T-helper 2 cell treated with Interferon-gamma antibody and Interleukin-4, amounts not matched to agents 5 μg/mL and 100 μg/mL, for 36 hours (primary cell): ENCODE measurements at regions not wholly inside any gene's neighbourhood (a gene's known extent, or its start where the extent isn't known, plus 50 kb on each side); places are given as distances from the start of the nearest gene placed in this dataset.

Experiments used
- DNase-seq: peaks from one replicate; pipeline ENCODE4 v3.0.0; 2021; ENCODE audit warnings: low spot score
- H3K27ac Mint-ChIP-seq: one replicate; pipeline ENCODE4 v1.8.0; 2021; ENCODE audit warnings: mild to moderate bottlenecking, mixed read lengths
- H3K27me3 Mint-ChIP-seq: one replicate; pipeline ENCODE4 v1.8.0; 2021; ENCODE audit warnings: low read depth, mixed read lengths
- H3K36me3 Mint-ChIP-seq: one replicate; pipeline ENCODE4 v1.8.0; 2021; ENCODE audit warnings: low read depth, mixed read lengths
- H3K4me1 Mint-ChIP-seq: one replicate; pipeline ENCODE4 v1.8.0; 2021; ENCODE audit warnings: low read depth, mixed read lengths
- H3K4me3 Mint-ChIP-seq: one replicate; pipeline ENCODE4 v1.8.0; 2022; ENCODE audit warnings: mild to moderate bottlenecking, moderate library complexity, mixed read lengths
- H3K9me3 Mint-ChIP-seq: one replicate; pipeline ENCODE4 v1.8.0; 2021; ENCODE audit warnings: mixed read lengths

DNA sequence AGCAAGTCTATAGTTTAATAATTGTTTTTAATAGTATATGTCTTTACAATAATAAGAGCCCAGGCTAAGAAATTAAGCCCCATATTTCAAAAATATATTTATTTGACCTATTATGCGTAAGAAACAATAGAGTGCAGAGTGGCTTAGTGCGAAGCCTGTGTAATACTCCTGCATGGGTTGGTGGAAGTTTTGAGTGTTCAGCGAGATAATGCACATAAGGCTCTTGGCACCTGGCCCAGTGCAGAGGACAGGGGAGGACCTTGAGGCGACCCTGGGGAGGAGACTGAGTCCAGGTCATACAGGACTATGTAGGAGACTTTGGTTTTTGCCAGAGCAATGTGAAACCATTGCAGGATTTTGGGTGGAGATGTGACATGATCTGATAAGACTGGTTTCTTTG, 132.4 kb upstream of the ST6GAL2 start:
- Mint-ChIP-seq H3K4me3 (no peak overlapping the region), H3K4me1 (no peaks in the 10 kb centered on the region), H3K27me3 (no peaks in the 10 kb centered on the region), H3K36me3 (no peaks in the 10 kb centered on the region), H3K9me3 (no peaks in the 10 kb centered on the region), H3K27ac (no peak overlapping the region)
- no peak for DNase-seq

- H3K4me3 Mint-ChIP-seq: no peak overlapping the region
- no peaks in the 10 kb centered on the region for H3K27me3 Mint-ChIP-seq
- no peaks in the 10 kb centered on the region for H3K36me3 Mint-ChIP-seq
- DNase-seq: no peak
- no peaks in the 10 kb centered on the region for H3K9me3 Mint-ChIP-seq
- no peak overlapping the region for H3K27ac Mint-ChIP-seq
- H3K4me1 Mint-ChIP-seq: no peaks in the 10 kb centered on the region
These were observed 134.4 kb upstream of the ST6GAL2 start for GRCh38 chr2:107020392-107020791.

- H3K9me3 Mint-ChIP-seq: no peaks in the 10 kb centered on the region
- no peak overlapping the region for H3K27ac Mint-ChIP-seq
- no peak for DNase-seq
- no peaks in the 10 kb centered on the region for H3K4me1 Mint-ChIP-seq
- no peaks in the 10 kb centered on the region for H3K36me3 Mint-ChIP-seq
- H3K4me3 Mint-ChIP-seq: no peak overlapping the region
- no peaks in the 10 kb centered on the region for H3K27me3 Mint-ChIP-seq
These were observed 138.3 kb upstream of the ST6GAL2 start for GRCh38 chr2:107024269-107024668.

GRCh38 chr2:107025291-107025857, 139.4 kb upstream of the ST6GAL2 start:
- no peaks in the 10 kb centered on the region for H3K36me3 Mint-ChIP-seq
- DNase-seq: no peak
- peaks cover 3% of the 10 kb centered on the region for H3K9me3 Mint-ChIP-seq
- no peaks in the 10 kb centered on the region for H3K4me1 Mint-ChIP-seq
- H3K27ac Mint-ChIP-seq: no peak overlapping the region
- no peaks in the 10 kb centered on the region for H3K27me3 Mint-ChIP-seq
- no peak overlapping the region for H3K4me3 Mint-ChIP-seq

GRCh38 chr2:107025869-107026380, 140.0 kb upstream of the ST6GAL2 start:
- peaks cover 3% of the 10 kb centered on the region for H3K9me3 Mint-ChIP-seq
- no peaks in the 10 kb centered on the region for H3K36me3 Mint-ChIP-seq
- no peak overlapping the region for H3K4me3 Mint-ChIP-seq
- DNase-seq: no peak
- H3K27me3 Mint-ChIP-seq: no peaks in the 10 kb centered on the region
- H3K4me1 Mint-ChIP-seq: no peaks in the 10 kb centered on the region
- no peak overlapping the region for H3K27ac Mint-ChIP-seq

GRCh38 chr2:107027205-107027604, 141.2 kb upstream of the ST6GAL2 start:
- Mint-ChIP-seq H3K4me1 (no peaks in the 10 kb centered on the region), H3K27me3 (no peaks in the 10 kb centered on the region), H3K4me3 (no peak overlapping the region), H3K27ac (no peak overlapping the region), H3K9me3 (peaks cover 3% of the 10 kb centered on the region), H3K36me3 (no peaks in the 10 kb centered on the region)
- DNase-seq: no peak

- DNase-seq: no peak
- H3K36me3 Mint-ChIP-seq: no peaks in the 10 kb centered on the region
- H3K9me3 Mint-ChIP-seq: peaks cover 3% of the 10 kb centered on the region
- H3K27me3 Mint-ChIP-seq: no peaks in the 10 kb centered on the region
- no peak overlapping the region for H3K27ac Mint-ChIP-seq
- no peak overlapping the region for H3K4me3 Mint-ChIP-seq
- no peaks in the 10 kb centered on the region for H3K4me1 Mint-ChIP-seq
These were observed 141.8 kb upstream of the ST6GAL2 start for GRCh38 chr2:107027810-107028209.

GRCh38 chr2:107028661-107029060, 142.7 kb upstream of the ST6GAL2 start:
- no peaks in the 10 kb centered on the region for H3K27me3 Mint-ChIP-seq
- no peak overlapping the region for H3K4me3 Mint-ChIP-seq
- no peaks in the 10 kb centered on the region for H3K4me1 Mint-ChIP-seq
- H3K36me3 Mint-ChIP-seq: no peaks in the 10 kb centered on the region
- H3K27ac Mint-ChIP-seq: no peak overlapping the region
- DNase-seq: no peak
- peaks cover 3% of the 10 kb centered on the region for H3K9me3 Mint-ChIP-seq

DNA sequence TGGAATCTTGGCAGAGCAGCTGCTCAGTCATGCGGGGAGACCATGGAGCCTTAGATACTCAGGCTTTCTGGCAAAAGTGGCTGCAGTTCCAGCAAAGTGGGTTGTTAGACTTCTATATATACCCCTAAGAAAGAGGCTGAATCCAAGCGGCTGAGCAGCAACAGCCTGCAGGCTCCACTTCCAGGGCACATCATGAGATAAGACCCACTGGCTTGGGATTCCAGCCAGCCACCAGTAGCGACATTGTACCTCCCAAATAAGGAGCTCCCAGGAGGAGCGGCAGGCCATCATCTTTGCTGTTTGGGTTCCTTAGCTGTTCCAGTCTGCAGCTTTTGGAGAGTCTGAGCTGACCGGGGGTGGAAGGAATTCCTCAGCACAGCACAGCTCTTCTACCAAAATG, 150.3 kb upstream of the ST6GAL2 start:
- DNase-seq: no peak
- Mint-ChIP-seq H3K27me3 (no peaks in the 10 kb centered on the region), H3K4me3 (no peak overlapping the region), H3K36me3 (no peaks in the 10 kb centered on the region), H3K4me1 (no peaks in the 10 kb centered on the region), H3K27ac (no peak overlapping the region), H3K9me3 (peaks cover 17% of the 10 kb centered on the region)

- Mint-ChIP-seq H3K27ac (no peak overlapping the region), H3K4me1 (no peaks in the 10 kb centered on the region), H3K9me3 (no peaks in the 10 kb centered on the region), H3K27me3 (no peaks in the 10 kb centered on the region), H3K36me3 (no peaks in the 10 kb centered on the region), H3K4me3 (no peak overlapping the region)
- DNase-seq: no peak
These were observed 176.2 kb upstream of the ST6GAL2 start for GRCh38 chr2:107062173-107062572.

DNA sequence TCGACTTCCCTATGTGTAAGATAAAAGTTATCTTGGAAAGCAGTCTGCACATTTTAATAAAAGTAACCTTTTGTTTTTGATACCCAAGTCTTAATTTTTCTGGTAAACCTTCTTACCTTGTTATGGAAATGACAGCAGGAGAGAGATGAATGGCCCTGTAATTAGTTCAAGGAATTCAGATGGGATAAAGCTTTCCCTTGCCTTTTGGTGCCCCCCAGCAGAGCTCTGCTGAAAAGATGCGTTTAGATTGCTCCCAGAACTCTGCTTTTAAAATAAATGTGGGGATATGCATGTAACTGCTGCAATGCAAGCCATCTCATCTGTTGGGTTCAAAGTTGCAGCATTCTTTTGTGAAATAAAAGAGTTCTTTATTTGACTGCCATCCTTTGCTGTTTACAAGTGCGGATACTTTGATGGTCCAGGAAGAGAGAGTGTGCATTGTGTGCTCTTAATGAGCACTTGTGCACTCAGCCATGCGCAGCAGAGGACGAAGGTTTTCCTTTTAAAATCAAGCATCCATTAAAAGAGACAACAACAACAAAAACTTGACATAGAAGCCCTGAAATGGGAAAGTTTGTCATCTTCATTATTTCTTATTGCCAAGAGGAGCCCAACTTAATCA, 176.7 kb upstream of the ST6GAL2 start:
- H3K4me1 Mint-ChIP-seq: no peaks in the 10 kb centered on the region
- no peaks in the 10 kb centered on the region for H3K9me3 Mint-ChIP-seq
- no peaks in the 10 kb centered on the region for H3K27me3 Mint-ChIP-seq
- H3K36me3 Mint-ChIP-seq: no peaks in the 10 kb centered on the region
- H3K27ac Mint-ChIP-seq: no peak overlapping the region
- no peak for DNase-seq
- H3K4me3 Mint-ChIP-seq: no peak overlapping the region

DNA sequence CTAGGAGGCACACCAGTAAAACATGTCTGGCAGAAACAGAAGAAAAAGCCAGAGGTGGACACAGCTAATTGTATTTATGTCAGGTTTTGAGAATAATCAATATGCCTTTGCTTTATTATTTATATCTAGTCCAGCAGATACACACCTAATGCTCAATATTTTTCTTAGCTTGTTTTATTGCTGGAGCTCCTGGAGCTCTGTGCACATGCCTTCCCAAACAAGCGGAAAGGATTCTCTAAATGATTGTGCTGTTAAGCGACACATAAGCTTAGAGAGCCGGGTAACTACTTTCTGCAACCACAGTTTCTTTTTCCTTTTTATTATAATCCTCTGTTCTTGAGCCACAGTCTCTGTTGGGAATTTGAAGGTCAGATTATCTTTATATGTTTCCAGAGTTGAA, 177.3 kb upstream of the ST6GAL2 start:
- DNase-seq: no peak
- Mint-ChIP-seq H3K27ac (no peak overlapping the region), H3K4me1 (no peaks in the 10 kb centered on the region), H3K27me3 (no peaks in the 10 kb centered on the region), H3K9me3 (no peaks in the 10 kb centered on the region), H3K4me3 (no peak overlapping the region), H3K36me3 (no peaks in the 10 kb centered on the region)

DNA sequence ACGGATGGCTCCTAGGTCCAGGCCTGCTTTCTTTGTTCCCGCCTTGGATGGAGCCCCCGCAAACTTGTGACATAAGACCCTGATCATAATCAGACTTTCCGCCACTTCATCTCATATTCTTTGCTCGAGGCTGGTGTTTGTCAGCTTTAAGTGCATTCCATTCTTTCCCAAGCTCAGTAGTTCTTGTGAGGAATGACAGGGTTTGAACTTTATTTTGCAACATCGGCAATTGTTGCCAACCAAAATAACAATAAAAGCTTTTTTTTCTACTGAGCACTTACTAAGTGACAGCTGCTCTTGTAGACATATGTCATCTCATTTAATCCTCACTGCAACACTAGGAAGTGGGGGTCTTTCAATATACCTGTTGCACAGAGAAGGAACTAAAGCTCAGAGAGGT, 178.8 kb upstream of the ST6GAL2 start:
- DNase-seq: no peak
- H3K4me3 Mint-ChIP-seq: no peak overlapping the region
- H3K4me1 Mint-ChIP-seq: no peaks in the 10 kb centered on the region
- no peaks in the 10 kb centered on the region for H3K36me3 Mint-ChIP-seq
- no peak overlapping the region for H3K27ac Mint-ChIP-seq
- no peaks in the 10 kb centered on the region for H3K27me3 Mint-ChIP-seq
- H3K9me3 Mint-ChIP-seq: no peaks in the 10 kb centered on the region

DNA sequence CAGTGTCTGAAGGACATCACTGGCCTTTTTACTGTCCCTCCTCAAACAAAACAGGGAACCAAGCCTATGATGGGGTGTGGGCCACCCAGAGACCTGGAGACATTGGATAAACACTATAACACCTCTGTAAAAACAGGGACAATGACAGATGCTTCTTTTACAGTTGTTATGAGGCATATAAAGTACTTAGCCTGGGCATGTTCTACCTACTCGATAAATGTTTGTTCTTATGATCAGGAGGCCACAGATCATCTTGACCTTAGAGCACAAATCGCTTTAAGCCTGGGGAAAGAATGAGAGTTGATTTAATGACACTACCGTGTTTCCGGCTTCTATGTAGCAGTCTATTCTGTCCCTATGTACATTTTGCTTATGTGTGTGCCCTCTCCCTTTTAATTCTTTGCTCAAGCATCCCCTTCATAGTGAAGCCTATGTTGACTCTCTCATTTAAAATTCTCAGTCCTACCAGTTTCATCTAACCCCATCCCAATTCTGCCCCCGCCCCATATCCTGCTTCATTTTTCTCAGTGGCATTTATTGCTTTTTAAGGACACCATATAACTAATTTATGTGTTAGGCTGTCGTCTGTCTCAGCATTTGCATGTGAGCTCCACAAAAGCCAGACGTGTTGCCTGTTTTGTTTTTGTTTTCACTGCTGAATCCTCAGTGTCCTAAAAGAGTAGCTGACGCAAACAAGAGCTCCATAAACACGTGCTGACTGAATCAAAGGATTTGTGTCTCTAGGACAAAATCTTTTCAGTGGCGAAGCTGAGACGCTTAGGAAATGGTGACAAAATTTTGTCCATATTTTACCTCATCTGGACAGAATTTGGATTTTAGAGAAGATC, 182.3 kb upstream of the ST6GAL2 start:
- Mint-ChIP-seq H3K4me3 (no peak overlapping the region), H3K27ac (no peak overlapping the region), H3K36me3 (no peaks in the 10 kb centered on the region), H3K27me3 (no peaks in the 10 kb centered on the region), H3K9me3 (no peaks in the 10 kb centered on the region), H3K4me1 (no peaks in the 10 kb centered on the region)
- DNase-seq: no peak
